Sigmoid colon (tissue), 6 donors: ENCODE measurements at regions not wholly inside any gene's neighbourhood (a gene's known extent, or its start where the extent isn't known, plus 50 kb on each side); places are given as distances from the start of the nearest gene placed in this dataset.

Experiments
- DNase-seq: peaks from one replicate; pipeline ENCODE4 v3.0.0-alpha.2; 2019
- H3K27ac ChIP-seq, 4 donors: fragments of 200-600 bp; sonication (generic); one replicate each; pipeline ENCODE4 v1.5.1; 2016 to 2019; ENCODE audit warnings: mild to moderate bottlenecking in 1 of 4
- H3K27me3 ChIP-seq, 3 donors: fragments of 200-600 bp; sonication (generic); one replicate each; pipeline ENCODE4 v1.5.1; 2019; ENCODE audit warnings: mild to moderate bottlenecking in 1 of 3
- H3K36me3 ChIP-seq, 4 donors: fragments of 200-600 bp; sonication (generic); one replicate each; pipeline ENCODE4 v1.5.1; 2016 to 2019
- H3K4me1 ChIP-seq, 4 donors: fragments of 200-600 bp; sonication (generic); one replicate each; pipeline ENCODE4 v1.5.1; 2017 to 2019
- H3K4me3 ChIP-seq, 4 donors: fragments of 200-600 bp; sonication (generic); one replicate each; pipeline ENCODE4 v1.5.1; 2017 to 2019; ENCODE audit warnings: mild to moderate bottlenecking in 2 of 4, moderate library complexity in 1 of 4
- H3K9me3 ChIP-seq, 4 donors: fragments of 200-600 bp in 3 of 4; sonication (generic) in 3 of 4; one replicate each; pipeline versions ENCODE4 v1.5.1 to v1.6.1; 2013 to 2019
- EP300 ChIP-seq, 4 donors: sonication (generic); formaldehyde crosslinking; IDR thresholded peaks; one replicate each; pipeline ENCODE4 v1.6.1; 2017; ENCODE audit warnings: antibody characterized with exemption in 4 of 4
- POLR2A ChIP-seq, 2 donors: fragments of 450-650 bp; IDR thresholded peaks; one replicate each; pipeline ENCODE4 v1.6.1; 2016; ENCODE audit warnings: antibody characterized with exemption in 2 of 2, mild to moderate bottlenecking in 2 of 2, moderate library complexity in 2 of 2
- POLR2AphosphoS5 ChIP-seq, 4 donors: sonication (generic); formaldehyde crosslinking; IDR thresholded peaks; one replicate each; pipeline ENCODE4 v1.6.1; 2017; ENCODE audit warnings: antibody characterized with exemption in 4 of 4
- WGBS, 2 donors: extraction: QIAGEN DNeasy Blood & Tissue Kit; methylation state at CpG; one replicate each; pipeline ENCODE4 v1.1.7; 2013; 5-methylcytosine and 5-hydroxymethylcytosine counted together
- intact Hi-C: fragments of 100-400 bp; cut with DNase I; formaldehyde crosslinking; loops from one replicate; pipeline ENCODE4 v1.15.1; 2023
- TF ChIP-seq, protein P1 (sequence below), 4 experiments: fragments of 450-650 bp in 3 of 4; fragments of 200-600 bp in 1 of 4; IDR thresholded peaks; one replicate each; pipeline ENCODE4 v1.5.1; 2016 to 2019; ENCODE audit warnings: antibody characterized with exemption in 4 of 4, mild to moderate bottlenecking in 3 of 4, moderate library complexity in 2 of 4
- donor health status: healthy with polysubstance abuse.
- donor health status: healthy.

DNA sequence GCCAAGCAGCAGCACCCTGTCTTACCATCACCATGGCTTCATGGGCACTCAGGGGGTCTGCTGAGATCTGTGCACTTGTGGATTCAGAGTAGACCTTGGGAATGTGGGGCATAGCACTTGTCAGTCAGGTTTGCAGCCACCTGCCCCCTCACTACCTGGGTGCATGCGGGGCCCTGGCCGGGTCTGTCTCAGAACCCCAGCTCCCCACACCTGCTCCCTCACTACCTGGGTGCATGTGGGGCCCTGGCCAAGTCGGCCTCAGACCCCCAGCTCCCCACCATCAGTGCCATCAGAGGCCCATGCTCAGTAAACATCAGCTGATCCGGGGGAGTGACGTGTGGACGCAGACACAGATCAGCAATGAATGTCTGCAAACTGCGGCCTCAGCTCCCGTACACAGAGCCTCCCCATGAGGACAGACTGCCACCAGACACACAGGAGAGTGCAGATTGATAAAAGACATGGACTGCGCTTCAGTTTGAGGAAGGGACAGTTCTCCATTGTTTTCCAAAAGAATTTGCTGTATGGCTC is 205.1 kb downstream of the GLI2 start:
- intact Hi-C loops, result no loop called here
- WGBS, 2 donors, result 67 to 84% methylated on average over 9 of the region's 9 CpGs
- no peak for DNase-seq
- Histone ChIP-seq H3K36me3 (no peaks in the 10 kb centered on the region), H3K9me3 (no peaks in the 10 kb centered on the region), H3K4me1 (peaks cover 0 to 58% (median 52%) of the 10 kb centered on the region in 4 donors), H3K4me3 (no peak overlapping the region), H3K27me3 (no peaks in the 10 kb centered on the region), H3K27ac (peak overlapping the region in 3 of 4 donors; percentile 39 to 81 (median 52))
- TF ChIP-seq, protein P1, sequence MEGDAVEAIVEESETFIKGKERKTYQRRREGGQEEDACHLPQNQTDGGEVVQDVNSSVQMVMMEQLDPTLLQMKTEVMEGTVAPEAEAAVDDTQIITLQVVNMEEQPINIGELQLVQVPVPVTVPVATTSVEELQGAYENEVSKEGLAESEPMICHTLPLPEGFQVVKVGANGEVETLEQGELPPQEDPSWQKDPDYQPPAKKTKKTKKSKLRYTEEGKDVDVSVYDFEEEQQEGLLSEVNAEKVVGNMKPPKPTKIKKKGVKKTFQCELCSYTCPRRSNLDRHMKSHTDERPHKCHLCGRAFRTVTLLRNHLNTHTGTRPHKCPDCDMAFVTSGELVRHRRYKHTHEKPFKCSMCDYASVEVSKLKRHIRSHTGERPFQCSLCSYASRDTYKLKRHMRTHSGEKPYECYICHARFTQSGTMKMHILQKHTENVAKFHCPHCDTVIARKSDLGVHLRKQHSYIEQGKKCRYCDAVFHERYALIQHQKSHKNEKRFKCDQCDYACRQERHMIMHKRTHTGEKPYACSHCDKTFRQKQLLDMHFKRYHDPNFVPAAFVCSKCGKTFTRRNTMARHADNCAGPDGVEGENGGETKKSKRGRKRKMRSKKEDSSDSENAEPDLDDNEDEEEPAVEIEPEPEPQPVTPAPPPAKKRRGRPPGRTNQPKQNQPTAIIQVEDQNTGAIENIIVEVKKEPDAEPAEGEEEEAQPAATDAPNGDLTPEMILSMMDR (IDR thresholded peaks at IDR 0.05), result no peak
- TF ChIP-seq POLR2A (IDR thresholded peaks at IDR 0.05) (no peak), EP300 (IDR thresholded peaks at IDR 0.05) (no peak), POLR2AphosphoS5 (IDR thresholded peaks at IDR 0.05) (no peak)

DNA sequence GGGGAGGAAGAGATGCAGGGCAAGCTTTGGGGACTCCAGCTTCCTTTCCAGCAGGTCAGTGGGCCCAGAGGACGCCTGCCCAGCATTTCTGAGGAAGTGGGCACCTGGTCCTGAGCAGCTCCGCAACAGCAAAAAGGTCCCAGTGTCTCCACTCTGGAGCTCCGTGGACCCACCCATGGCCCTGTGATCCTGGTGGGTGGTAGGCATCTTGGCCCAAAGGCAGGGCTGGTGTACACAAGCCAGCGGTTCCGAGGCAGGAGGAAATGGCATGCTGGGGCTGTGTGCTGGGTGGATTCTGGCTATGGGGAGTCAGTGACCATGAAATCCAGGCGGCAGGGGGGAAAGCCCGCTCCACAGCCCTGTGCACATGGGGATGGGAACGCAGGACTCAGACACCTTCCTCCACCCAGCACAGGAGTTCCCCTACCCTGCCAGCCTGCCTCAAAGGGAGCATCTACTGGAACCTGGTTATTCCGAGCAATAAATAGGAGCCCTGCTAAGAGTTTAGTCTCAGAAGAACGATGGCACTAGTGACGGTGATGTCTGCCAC is 206.0 kb downstream of the GLI2 start:
- no peak overlapping the region for H3K4me3 ChIP-seq
- H3K4me1 ChIP-seq, result peaks cover 0 to 50% (median 44%) of the 10 kb centered on the region in 4 donors
- peak overlapping the region in 3 of 4 donors; percentile 39 to 81 (median 52) for H3K27ac ChIP-seq
- no peaks in the 10 kb centered on the region for H3K36me3 ChIP-seq
- H3K9me3 ChIP-seq, result no peaks in the 10 kb centered on the region
- TF ChIP-seq, protein P1 (IDR thresholded peaks at IDR 0.05), result no peak
- TF ChIP-seq POLR2AphosphoS5 (IDR thresholded peaks at IDR 0.05), result no peak
- TF ChIP-seq EP300 (IDR thresholded peaks at IDR 0.05), result no peak
- no peak for TF ChIP-seq POLR2A (IDR thresholded peaks at IDR 0.05)
- WGBS, 2 donors, result 78 to 88% methylated on average over 11 of the region's 11 CpGs
- intact Hi-C loops, result no loop called here
- H3K27me3 ChIP-seq, result no peaks in the 10 kb centered on the region
- no peak for DNase-seq

DNA sequence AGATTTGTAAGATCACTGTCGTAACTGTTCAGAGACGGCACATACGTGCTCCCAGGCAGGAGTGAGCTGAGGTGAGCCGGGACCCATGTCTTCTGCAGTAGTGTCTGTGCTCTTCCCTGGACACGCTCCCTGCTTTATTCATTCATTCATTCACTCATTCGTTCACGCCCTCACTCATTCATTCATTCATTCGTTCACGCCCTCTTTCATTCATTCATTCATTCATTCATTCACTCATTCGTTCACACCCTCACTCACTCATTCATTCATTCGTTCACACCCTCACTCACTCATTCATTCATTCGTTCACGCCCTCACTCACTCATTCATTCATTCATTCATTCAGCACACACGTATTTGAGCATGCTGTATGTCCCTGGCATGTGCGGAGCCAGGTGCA is 207.0 kb downstream of the GLI2 start:
- no peak for DNase-seq
- intact Hi-C loops, result no loop called here
- H3K9me3 ChIP-seq, result no peaks in the 10 kb centered on the region
- TF ChIP-seq, protein P1 (IDR thresholded peaks at IDR 0.05), result no peak
- TF ChIP-seq POLR2A (IDR thresholded peaks at IDR 0.05) (no peak), POLR2AphosphoS5 (IDR thresholded peaks at IDR 0.05) (no peak), EP300 (IDR thresholded peaks at IDR 0.05) (no peak)
- H3K4me3 ChIP-seq, result no peak overlapping the region
- H3K4me1 ChIP-seq, result peaks cover 0 to 40% (median 33%) of the 10 kb centered on the region in 4 donors
- WGBS, 2 donors, result 85 to 90% methylated on average over 15 of the region's 15 CpGs
- no peaks in the 10 kb centered on the region for H3K36me3 ChIP-seq
- H3K27ac ChIP-seq, result no peak overlapping the region
- no peaks in the 10 kb centered on the region for H3K27me3 ChIP-seq

DNA sequence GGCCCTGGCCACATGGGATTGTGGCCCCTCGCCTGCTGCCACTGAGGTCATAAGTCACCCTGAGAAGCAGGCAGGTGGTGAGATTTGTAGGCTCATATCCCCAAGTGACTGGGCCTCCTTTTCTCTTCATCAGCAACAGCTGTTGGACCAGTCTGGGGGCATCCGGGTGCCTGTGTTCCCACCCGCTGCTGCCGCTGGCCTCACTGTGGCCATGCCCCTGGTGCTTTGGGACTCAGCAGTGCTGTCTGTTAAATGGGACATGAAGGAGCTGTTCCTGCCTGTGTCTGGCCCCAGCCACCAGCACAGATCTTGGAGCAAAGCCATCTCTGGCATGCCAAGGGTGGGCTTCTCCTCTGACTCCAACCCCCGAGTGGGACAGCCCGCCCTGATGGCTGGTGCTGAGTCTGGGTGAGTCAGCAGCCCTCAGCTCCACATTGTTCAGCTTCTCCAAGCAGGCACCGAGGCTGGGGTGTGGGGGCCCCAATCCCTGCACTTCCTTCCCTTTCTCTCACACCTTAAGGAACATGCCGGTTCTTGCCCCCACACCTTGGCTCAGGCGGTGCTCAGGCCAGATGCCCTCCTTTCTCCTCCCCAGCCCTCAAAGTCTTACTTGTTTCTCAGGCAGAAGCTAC is 207.9 kb downstream of the GLI2 start:
- no peaks in the 10 kb centered on the region for H3K9me3 ChIP-seq
- no peaks in the 10 kb centered on the region for H3K27me3 ChIP-seq
- H3K4me1 ChIP-seq, result peaks cover 0 to 31% (median 25%) of the 10 kb centered on the region in 4 donors
- no peak for TF ChIP-seq EP300 (IDR thresholded peaks at IDR 0.05)
- TF ChIP-seq POLR2A (IDR thresholded peaks at IDR 0.05), result no peak
- TF ChIP-seq, protein P1 (IDR thresholded peaks at IDR 0.05), result no peak
- TF ChIP-seq POLR2AphosphoS5 (IDR thresholded peaks at IDR 0.05), result no peak
- intact Hi-C loops, result no loop called here
- H3K36me3 ChIP-seq, result no peaks in the 10 kb centered on the region
- DNase-seq, result no peak
- H3K27ac ChIP-seq, result no peak overlapping the region
- no peak overlapping the region for H3K4me3 ChIP-seq
- WGBS, 2 donors, result 75 to 85% methylated on average over 9 of the region's 9 CpGs
